ENCODE measurements at regions not wholly inside any gene's neighbourhood (a gene's known extent, or its start where the extent isn't known, plus 50 kb on each side); places are given as distances from the start of the nearest gene placed in this dataset.

DNA sequence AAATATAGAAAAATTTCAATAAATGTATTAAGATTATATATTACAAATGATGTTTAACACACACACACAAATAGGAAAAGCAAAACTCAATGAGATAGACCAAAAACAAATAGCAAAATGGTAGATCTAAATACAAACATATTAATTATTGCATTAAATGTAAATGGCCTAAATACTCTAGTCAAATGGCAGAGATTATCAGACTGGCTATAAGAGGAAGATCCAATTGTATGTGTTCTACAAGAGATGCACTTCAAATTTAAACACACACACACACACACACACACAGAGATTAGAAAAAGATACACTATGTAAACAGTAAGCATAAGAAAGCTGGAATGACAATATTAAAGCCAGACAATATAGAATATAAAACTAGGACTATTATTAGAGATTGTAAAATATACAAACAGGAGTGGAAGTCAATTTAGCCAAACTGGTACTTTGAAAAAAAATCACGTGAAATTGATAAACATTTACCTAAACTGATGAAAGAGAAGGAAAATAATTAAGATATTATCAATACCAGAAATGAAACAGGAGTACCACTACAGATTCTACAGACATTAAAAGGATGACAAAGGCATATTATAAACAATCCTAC, 150.5 kb downstream of the TBXT start:
- no peak for TF ChIP-seq ZNF24 (tag by site-specific recombination; IDR thresholded peaks at IDR 0.05)
- TF ChIP-seq, protein P1, sequence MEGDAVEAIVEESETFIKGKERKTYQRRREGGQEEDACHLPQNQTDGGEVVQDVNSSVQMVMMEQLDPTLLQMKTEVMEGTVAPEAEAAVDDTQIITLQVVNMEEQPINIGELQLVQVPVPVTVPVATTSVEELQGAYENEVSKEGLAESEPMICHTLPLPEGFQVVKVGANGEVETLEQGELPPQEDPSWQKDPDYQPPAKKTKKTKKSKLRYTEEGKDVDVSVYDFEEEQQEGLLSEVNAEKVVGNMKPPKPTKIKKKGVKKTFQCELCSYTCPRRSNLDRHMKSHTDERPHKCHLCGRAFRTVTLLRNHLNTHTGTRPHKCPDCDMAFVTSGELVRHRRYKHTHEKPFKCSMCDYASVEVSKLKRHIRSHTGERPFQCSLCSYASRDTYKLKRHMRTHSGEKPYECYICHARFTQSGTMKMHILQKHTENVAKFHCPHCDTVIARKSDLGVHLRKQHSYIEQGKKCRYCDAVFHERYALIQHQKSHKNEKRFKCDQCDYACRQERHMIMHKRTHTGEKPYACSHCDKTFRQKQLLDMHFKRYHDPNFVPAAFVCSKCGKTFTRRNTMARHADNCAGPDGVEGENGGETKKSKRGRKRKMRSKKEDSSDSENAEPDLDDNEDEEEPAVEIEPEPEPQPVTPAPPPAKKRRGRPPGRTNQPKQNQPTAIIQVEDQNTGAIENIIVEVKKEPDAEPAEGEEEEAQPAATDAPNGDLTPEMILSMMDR (tag by site-specific recombination; IDR thresholded peaks at IDR 0.05) = no peak
- TF ChIP-seq, protein P2, sequence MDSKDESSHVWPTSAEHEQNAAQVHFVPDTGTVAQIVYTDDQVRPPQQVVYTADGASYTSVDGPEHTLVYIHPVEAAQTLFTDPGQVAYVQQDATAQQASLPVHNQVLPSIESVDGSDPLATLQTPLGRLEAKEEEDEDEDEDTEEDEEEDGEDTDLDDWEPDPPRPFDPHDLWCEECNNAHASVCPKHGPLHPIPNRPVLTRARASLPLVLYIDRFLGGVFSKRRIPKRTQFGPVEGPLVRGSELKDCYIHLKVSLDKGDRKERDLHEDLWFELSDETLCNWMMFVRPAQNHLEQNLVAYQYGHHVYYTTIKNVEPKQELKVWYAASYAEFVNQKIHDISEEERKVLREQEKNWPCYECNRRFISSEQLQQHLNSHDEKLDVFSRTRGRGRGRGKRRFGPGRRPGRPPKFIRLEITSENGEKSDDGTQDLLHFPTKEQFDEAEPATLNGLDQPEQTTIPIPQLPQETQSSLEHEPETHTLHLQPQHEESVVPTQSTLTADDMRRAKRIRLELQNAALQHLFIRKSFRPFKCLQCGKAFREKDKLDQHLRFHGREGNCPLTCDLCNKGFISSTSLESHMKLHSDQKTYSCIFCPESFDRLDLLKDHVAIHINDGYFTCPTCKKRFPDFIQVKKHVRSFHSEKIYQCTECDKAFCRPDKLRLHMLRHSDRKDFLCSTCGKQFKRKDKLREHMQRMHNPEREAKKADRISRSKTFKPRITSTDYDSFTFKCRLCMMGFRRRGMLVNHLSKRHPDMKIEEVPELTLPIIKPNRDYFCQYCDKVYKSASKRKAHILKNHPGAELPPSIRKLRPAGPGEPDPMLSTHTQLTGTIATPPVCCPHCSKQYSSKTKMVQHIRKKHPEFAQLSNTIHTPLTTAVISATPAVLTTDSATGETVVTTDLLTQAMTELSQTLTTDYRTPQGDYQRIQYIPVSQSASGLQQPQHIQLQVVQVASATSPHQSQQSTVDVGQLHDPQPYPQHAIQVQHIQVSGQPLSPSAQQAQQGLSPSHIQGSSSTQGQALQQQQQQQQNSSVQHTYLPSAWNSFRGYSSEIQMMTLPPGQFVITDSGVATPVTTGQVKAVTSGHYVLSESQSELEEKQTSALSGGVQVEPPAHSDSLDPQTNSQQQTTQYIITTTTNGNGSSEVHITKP (tag by site-specific recombination; IDR thresholded peaks at IDR 0.05) = no peak
- no peak for TF ChIP-seq HOXA7 (CRISPR knock-in tag; IDR thresholded peaks at IDR 0.05; ENCODE audit: borderline replicate concordance)

Measured in HEK293 (cell line).